Pulmonary artery endothelial cell (primary cell): ENCODE measurements at regions not wholly inside any gene's neighbourhood (a gene's known extent, or its start where the extent isn't known, plus 50 kb on each side); places are given as distances from the start of the nearest gene placed in this dataset.

ENCODE experiments used
- DNase-seq: peaks from one replicate; pipeline ENCODE4 v3.0.0-alpha.2; 2011; ENCODE audit warnings: low read depth, low spot score

DNA sequence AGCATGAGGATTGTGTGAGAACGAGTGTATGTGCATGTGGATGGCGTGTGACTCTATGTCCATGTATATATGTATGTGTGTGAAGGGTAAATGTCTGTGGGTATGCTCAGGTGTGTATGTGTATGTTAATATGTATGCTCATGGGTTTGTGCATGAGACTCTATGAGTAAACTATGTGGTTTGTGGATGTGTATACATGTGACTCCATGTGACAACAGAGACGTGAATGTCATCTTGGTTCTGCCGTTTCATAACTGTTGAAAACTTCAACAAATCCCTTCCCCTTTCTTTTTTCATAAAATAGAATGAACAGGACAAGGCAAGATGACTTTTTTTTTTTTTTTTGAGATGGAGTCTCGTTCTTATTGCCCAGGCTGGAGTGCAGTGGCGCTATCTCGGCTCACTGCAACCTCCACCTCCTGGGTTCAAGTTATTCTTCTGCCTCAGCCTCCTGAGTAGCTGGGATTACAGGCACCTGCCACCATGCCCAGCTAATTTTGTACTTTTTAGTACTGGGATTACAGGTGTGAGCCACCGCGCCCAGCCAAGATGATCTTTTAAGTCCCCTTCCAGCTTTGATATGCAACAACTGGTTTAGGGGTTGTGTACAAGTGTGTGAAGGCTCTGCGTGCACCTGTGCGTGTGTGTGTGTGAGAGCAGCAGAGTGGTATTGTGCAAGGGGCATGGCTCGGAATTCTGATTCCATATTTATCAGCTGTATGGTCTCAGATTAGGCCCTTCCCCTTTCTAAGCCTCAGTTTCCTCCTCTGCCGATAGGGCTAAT, 106.3 kb downstream of the EBNA1BP2 start:
- no peak for DNase-seq

GRCh38 chr1:43065191-43065590, 106.5 kb upstream of the SLC2A1 start:
- DNase-seq = no peak

DNA sequence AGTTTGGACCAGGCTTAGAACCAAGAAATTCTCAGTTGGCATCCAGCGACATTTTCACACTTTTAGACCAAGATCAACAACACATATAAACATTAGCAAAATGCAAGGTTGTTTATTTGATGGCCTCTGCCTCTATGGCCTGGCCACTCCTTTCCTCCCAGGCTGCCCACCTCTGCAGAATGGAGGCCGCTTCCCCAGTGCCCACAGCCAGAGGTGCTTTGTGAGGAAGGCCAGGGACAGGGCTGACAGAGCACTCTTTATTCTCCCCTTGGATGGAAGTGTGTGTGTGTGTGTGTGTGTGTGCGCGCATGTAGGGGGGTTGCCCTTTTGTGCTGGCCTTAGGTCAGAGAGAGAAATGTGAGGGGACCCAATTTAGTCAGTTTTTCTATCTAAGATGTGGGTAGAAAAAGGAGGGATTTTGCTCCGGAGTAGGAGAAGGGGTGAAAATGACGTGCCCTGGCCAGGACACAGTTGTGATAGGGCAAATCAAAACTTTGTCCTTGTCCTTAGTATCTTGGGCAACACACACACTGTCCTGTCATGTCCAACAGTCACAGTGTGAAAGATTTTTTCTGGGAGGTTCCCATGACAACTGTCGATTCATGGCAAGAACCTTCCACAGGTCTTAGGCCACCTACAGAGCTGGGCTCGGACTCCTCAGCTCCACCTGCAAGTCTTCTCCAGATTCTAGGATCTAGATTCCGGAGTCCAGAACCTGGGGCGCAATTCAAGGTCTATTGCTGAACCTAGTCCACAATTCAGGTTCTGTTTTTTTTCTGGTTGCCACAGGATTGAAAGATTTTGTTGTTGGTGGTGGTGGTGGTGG, 104.9 kb upstream of the SLC2A1 start:
- DNase-seq = no peak

DNA sequence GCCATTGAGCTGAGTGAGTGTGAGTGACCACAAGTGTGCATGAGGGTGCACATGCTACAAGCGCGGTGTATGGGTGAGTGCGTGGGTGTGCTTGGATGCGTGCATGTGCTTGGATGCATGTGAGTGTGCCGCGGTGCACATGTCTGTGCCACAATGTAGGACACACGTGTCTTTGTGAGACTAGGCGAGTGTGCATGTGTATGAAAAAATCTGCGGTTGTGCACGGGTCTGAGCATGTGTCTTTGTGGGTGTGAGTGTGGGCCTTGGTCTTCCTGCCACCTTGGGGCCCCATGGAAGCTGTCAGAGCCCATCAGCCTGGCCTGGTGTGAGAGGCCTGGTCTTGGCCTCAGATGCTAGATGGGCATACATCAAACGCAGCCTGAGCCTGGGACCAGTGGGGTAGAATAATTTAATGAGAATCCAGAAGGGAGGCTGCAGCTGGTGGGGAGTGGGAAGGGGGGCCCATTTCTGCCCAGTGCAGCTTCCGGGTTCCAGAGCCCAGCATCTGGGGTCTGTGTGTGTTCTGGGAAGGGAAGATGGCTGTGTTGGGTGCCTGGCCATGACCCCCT, 103.9 kb upstream of the SLC2A1 start:
- DNase-seq = no peak

- DNase-seq = no peak
Measured at GRCh38 chr1:43061757-43062156, 103.1 kb upstream of the SLC2A1 start.

- DNase-seq = no peak
Measured at GRCh38 chr1:43059640-43060574, 101.2 kb upstream of the SLC2A1 start.

GRCh38 chr1:43058545-43059360, 100.1 kb upstream of the SLC2A1 start:
- DNase-seq = no peak

- no peak for DNase-seq
Measured at GRCh38 chr1:43058056-43058455, 99.4 kb upstream of the SLC2A1 start.

- no peak for DNase-seq
Measured at GRCh38 chr1:43057567-43057966, 98.9 kb upstream of the SLC2A1 start.

GRCh38 chr1:43056981-43057391, 98.3 kb upstream of the SLC2A1 start:
- DNase-seq = no peak

- DNase-seq = no peak
Measured at GRCh38 chr1:43056460-43056859, 97.8 kb upstream of the SLC2A1 start.

DNA sequence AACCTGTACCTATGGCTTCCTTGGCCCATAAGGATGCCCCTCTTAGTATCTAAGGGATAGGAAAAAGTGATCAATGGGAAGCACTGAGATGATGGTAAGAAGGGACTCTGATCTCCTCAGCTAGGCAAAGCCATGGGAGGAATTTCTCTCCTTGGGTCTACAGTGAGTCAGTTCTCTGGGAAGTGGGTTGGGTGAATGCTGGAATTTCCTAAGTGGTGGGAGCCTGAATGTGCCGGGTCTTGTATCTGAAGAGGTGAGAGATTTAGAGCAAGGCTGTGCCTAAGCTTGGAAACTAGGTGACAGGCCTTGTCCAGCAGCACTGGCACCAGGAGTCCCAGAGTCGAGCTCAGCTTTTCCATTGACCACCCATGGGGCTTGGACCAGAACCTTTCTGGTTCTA, 96.3 kb upstream of the SLC2A1 start:
- no peak for DNase-seq

GRCh38 chr1:43052786-43053439, 94.2 kb upstream of the SLC2A1 start:
- no peak for DNase-seq

DNA sequence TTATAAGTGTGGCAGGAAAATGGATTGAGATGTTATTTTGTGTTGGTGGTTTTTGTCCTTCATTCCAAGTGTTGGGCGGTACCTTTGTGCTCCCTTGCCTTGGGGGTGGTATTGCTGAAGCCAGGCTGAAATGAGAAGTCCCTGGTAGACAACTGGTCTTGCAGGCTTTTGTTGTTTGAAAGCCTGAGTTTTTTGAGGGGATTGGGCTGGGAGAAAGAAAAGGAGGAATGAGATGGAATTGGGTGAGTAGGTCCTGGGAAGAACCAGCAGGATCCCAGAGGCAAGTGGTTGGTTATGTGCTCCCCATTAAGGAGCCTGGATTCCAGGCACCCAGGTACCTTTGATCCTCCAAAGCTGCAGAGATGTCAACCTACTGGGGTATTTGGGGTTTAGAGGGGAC, 93.7 kb upstream of the SLC2A1 start:
- no peak for DNase-seq

GRCh38 chr1:43049481-43049880, 90.8 kb upstream of the SLC2A1 start:
- DNase-seq = no peak

DNA sequence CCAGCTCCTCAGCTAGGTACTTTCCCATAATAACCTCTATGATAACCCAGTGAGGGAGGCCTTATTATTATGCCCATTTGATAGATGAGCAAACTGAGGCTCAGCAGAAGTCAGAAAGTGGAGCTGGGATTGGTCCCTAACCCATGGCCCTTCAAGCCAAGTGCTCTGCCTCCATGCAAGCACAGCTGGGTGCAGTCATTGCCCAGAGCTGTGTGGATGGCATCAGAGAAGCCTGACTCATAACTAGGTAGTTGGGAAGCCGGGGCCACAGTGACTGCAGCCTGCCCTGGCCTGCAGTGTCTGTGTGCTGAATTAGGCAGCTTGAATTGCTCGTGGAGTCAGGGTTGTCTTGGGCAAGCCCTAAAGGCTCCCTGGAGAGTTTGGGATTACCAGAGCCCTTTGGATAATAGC, 89.9 kb upstream of the SLC2A1 start:
- DNase-seq = no peak

DNA sequence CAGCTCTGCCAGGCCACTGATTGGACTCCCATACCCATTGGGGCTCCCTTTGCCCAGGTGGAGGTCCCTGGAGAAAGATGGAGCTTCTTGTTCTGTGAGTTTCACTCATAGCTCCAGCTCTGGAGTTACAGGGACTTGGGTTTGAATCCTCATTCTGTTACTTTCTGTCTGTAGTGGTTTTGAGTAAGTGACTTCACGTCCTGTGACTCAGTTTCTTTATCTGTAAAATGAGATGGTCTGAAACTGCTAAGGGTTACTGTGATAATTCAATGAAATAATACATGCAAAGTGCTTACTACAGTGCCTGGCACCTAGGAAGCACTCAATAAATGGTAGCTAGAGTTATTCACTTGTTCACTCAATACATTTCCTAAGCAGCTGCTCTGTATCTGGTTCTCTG, 88.5 kb upstream of the SLC2A1 start:
- DNase-seq = no peak

DNA sequence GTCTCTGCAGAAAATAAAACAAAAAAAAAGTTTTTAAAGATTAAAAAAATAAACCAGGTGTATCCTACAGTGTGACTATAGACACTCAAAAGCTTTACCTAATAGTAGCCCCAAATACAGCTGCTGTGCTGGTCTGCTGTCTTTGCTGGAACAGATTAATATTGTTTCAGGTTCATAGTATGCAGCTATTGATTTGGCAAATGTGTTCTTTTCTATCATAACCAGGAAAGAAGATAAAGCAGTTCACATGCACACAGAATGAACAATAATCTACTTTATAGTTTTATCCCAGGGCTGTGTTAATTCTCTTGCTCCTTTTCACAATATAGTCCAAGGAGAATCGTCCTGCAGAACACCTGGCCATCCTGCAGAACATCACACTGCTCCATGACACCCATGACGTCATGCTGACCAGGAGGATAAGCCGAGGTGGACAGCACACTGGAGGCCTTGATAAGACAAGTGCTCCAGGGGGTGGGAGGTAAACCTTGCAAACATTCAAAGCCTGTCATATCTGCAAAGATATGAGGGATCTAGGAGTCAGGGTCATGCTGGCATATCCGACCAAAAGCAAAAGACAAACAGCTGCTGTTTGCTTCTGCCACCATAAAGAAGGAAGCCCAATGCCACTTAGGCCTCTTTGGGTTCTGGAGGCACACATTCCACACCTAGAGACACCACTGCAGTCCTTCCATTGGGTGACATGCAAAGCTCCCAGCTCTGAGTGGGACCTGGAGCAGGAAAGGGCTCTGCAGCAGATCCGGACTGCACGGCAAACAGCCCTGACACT, 86.1 kb upstream of the SLC2A1 start:
- no peak for DNase-seq

DNA sequence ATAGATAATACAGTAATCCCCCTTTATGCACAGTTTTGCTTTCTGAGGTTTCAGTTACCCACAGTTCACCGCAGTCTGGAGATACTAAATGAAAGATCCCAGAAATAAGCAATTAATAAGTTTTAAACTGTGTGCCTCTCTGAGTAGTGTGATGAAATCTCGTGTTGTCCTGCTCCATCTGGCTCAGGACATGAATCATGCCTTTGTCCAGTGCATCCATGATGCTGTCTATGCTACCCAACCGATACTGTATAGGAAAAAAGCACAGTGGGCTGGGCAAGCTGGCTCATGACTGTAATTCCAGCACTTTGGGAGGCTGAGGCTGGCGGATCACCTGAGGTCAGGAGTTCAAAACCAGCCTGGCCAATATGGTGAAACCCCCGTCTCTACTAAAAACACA, 85.0 kb upstream of the SLC2A1 start:
- no peak for DNase-seq
